GOT3 (cell line): ENCODE measurements at regions not wholly inside any gene's neighbourhood (a gene's known extent, or its start where the extent isn't known, plus 50 kb on each side); places are given as distances from the start of the nearest gene placed in this dataset.
A peak's percentile ranks its signal among the peaks of the same experiment; 100 is the strongest.

Source experiments
- DNase-seq: peaks from one replicate; lab custom pipeline; 2025; ENCODE audit warnings: mixed read lengths; lab: John Stamatoyannopoulos, UW

GRCh38 chr2:180144338-180144813 is 137.3 kb upstream of the CWC22 start:
- DNase-seq, result no peak

GRCh38 chr2:180143633-180144337 is 136.7 kb upstream of the CWC22 start:
- no peak for DNase-seq

- no peak for DNase-seq
These were observed 134.5 kb upstream of the CWC22 start for GRCh38 chr2:180141600-180141999.

- DNase-seq, result no peak
These were observed 126.6 kb upstream of the CWC22 start for GRCh38 chr2:180133736-180134135.

- DNase-seq, result no peak
These were observed 123.3 kb upstream of the CWC22 start for GRCh38 chr2:180130403-180130802.

- DNase-seq, result no peak
These were observed 121.8 kb upstream of the CWC22 start for GRCh38 chr2:180128861-180129260.

GRCh38 chr2:180125245-180125962 is 118.3 kb upstream of the CWC22 start:
- peak; percentile 30 for DNase-seq

- DNase-seq, result no peak
These were observed 117.4 kb upstream of the CWC22 start for GRCh38 chr2:180124273-180125139.

- DNase-seq, result no peak
These were observed 115.8 kb upstream of the CWC22 start for GRCh38 chr2:180122874-180123273.

- no peak for DNase-seq
These were observed 108.6 kb upstream of the CWC22 start for GRCh38 chr2:180115675-180116074.

- no peak for DNase-seq
These were observed 108.2 kb upstream of the CWC22 start for GRCh38 chr2:180115269-180115668.

- no peak for DNase-seq
These were observed 104.8 kb upstream of the CWC22 start for GRCh38 chr2:180111901-180112300.

GRCh38 chr2:180110469-180110868 is 103.4 kb upstream of the CWC22 start:
- no peak for DNase-seq

- no peak for DNase-seq
These were observed 94.7 kb upstream of the CWC22 start for GRCh38 chr2:180101846-180102245.

- no peak for DNase-seq
These were observed 92.2 kb upstream of the CWC22 start for GRCh38 chr2:180099308-180099707.

GRCh38 chr2:180085144-180085543 is 78.0 kb upstream of the CWC22 start:
- no peak for DNase-seq

- DNase-seq, result no peak
These were observed 70.3 kb upstream of the CWC22 start for GRCh38 chr2:180077295-180077906.

GRCh38 chr2:180075870-180076269 is 68.8 kb upstream of the CWC22 start:
- DNase-seq, result no peak

- DNase-seq, result no peak
These were observed 64.7 kb upstream of the CWC22 start for GRCh38 chr2:180071797-180072196.

GRCh38 chr2:180063494-180064092 is 56.5 kb upstream of the CWC22 start:
- DNase-seq, result no peak

- DNase-seq, result no peak
These were observed 55.1 kb upstream of the CWC22 start for GRCh38 chr2:180062178-180062577.

- no peak for DNase-seq
These were observed 54.4 kb upstream of the CWC22 start for GRCh38 chr2:180061546-180061945.
